ENCODE measurements at regions not wholly inside any gene's neighbourhood (a gene's known extent, or its start where the extent isn't known, plus 50 kb on each side); places are given as distances from the start of the nearest gene placed in this dataset.
"Not testable (repeated sequence)": the region's sequence is repeated elsewhere in the genome, so short reads cannot be mapped to it uniquely, and the experiment has no call there.

DNA sequence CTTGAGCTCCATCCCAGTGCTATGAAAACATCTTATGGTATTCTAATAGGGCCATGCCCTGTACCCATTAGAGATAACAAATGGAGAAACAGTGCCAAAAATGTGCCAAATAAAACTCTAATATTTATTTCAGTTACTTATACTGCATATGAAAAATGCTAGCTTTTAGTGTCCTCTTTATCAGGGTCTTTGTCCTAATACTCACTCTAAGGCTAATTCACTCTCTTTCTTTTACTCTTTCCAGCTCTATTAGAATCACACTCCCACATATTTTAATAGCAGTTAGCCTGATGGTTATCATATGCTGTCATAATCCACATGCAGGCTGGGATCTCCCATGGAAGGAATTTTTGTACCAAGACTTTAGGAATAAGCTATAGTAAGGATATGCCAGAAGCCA, 408.4 kb downstream of the ETV1 start:
- DNase-seq (ENCODE audit: low read depth) = no peak

DNA sequence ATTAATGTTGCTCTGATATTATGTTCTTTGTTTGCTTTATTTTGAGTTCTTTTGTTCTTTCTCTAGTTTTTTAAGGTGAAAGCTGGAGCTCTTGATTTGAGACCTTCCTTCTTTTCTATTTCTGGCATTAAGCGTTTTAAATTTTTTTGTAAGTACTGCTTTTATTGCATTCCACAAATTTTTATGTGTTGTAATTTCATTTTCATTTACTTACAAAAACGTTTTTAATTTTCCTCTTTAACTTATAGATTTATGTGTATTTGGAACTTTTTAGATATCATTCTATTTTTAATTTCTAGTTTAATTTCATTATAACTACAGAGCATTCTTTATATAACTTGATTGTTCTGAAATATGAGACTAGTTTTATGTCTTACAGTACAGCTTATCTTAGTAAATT, 395.6 kb downstream of the ETV1 start:
- DNase-seq (ENCODE audit: low read depth) = no peak

- DNase-seq (ENCODE audit: low read depth) = no peak
Measured at GRCh38 chr7:13602036-13602435, 387.4 kb downstream of the ETV1 start.

- DNase-seq (ENCODE audit: low read depth) = no peak
Measured at GRCh38 chr7:13603016-13603415, 386.4 kb downstream of the ETV1 start.

DNA sequence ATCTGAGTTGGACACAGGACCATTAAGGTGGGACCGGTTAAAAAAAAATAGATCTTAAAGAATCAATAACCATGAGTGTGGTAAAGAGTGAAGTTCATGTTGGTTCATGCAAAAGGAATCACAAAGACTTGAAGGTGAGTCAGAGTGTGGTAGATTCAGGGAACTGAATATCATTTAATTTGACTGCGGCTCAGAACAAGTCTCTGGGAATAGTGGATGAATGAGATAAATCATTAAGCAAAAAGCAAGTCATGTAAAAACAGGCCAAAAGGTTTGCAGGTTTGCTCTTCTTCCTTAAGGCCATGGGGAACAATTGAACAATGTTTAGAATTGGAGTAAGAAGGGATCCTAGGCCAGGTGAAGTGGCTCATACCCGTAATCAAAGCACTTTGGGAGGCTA, 385.8 kb downstream of the ETV1 start:
- no peak for DNase-seq (ENCODE audit: low read depth)

DNA sequence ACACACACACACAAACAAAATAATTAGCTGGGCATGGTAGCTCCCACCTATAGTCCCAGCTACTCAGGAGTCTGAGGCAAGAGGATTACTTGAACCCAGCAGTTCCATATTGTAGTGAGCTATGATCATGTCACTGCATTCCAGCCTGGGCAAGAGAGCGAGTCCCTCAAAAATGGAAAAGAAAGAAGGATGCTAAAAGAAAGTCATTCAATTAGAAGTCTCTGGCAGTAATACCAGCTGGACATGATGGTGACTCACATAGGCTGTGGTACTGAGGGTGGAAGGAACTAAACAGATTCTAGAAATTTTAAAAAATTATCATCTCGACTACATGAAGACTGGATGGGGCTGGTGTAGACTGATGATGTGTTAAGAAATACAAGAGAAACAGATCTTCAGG, 385.3 kb downstream of the ETV1 start:
- no peak for DNase-seq (ENCODE audit: low read depth)

DNA sequence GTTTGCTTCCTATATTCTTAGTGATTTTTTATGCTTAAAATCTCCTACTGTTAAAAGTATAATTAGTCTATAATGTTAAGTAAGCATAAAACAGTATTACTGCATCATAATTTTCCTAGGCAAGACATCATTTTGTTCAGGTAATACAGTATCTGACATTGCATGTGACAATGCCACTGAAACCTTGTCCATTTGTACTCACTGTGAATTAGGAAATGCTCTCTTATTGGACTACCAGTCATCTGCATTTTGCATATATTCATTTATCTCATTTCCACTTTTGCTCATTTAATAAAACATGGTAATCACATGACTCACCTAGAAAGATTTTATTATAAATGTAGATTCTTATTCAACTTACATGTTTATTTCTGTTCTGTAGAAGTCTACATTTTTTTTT, 379.1 kb downstream of the ETV1 start:
- DNase-seq (ENCODE audit: low read depth) = no peak

GRCh38 chr7:13615679-13616078, 373.8 kb downstream of the ETV1 start:
- DNase-seq (ENCODE audit: low read depth) = no peak

- DNase-seq (ENCODE audit: low read depth) = no peak
Measured at GRCh38 chr7:13627455-13627854, 362.0 kb downstream of the ETV1 start.

DNA sequence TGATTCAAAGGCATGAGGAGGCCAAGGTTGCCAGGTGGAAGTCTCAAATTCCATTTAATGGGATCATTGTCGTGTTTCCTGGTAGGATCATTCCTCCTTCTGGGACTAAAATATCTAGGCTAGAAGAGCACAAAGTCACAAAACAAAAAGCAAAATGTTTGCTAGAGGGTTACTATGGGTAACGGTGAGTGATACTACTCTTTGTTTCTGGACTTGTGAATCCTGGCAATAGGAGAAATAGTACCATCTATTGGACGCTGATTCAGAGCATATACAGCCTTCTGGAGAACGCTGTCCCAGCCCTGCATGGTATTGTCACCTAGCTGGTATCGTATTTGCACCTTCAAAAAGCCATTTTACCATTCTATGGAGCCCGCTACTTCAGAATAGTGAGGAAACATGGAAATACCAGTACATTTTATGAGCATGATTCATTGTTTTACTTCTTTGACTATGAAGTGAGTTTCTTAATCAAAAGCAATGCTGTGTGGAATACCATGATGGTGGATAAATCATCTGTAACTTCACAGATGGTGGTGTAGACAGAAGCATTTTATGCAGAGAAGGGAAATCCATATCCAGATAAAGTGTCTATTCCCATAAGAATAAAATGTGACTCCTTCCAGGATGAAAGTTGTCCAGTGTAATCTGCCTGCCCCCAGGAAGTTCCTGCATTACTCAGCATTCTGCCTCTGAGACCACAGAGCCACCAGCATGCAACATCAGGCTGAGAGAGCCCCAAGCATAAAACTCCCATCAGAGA, 361.0 kb downstream of the ETV1 start:
- peak; percentile 2 for DNase-seq (ENCODE audit: low read depth)

DNA sequence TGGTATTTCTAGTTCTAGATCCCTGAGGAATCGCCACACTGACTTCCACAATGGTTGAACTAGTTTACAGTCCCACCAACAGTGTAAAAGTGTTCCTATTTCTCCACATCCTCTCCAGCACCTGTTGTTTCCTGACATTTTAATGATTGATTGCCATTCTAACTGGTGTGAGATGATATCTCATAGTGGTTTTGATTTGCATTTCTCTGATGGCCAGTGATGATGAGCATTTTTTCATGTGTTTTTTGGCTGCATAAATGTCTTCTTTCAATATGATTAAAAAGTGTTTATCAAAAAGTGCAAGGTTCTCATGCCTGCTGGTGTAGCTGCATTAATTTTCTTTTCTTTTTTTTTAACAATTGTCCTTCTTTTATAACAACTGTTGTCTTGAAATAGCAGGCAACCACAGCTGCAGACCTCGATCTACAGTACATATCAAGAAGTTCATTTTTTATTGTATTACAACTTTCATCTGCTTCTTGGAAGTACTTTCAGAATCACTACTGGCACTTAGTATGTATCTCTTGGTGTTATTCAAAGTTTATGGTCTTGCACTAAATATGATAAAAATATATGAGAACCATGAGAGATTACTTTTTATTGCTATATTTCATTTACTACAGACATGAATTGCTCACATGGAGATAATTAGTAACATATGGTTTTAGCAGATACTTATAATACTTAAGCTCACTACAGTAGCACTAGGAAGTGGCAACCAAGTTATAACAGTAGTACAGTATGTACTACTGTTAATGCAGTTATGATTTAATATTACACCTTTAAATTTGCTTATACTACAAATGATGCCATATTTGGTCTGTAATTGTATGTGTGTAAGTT, 358.0 kb downstream of the ETV1 start:
- not testable (repeated sequence) for DNase-seq (ENCODE audit: low read depth)

DNA sequence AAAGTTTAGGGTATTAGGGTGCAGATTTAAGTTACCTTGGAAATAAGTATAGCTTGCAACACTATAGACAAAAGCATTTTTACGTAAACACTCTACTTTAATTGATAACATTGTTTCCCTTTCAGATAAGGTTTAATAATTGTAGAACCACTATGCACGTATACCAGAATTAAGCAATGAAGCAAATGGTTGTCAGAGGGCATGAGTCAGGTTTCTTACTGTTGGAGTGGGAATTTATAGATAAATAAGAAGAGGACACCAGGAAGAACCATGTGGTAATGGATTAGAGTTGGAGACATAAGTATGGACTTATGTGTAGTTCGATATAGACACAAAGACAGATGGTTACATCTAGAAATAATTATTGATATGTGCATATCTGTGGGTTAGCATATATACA, 355.6 kb downstream of the ETV1 start:
- DNase-seq (ENCODE audit: low read depth) = no peak

DNA sequence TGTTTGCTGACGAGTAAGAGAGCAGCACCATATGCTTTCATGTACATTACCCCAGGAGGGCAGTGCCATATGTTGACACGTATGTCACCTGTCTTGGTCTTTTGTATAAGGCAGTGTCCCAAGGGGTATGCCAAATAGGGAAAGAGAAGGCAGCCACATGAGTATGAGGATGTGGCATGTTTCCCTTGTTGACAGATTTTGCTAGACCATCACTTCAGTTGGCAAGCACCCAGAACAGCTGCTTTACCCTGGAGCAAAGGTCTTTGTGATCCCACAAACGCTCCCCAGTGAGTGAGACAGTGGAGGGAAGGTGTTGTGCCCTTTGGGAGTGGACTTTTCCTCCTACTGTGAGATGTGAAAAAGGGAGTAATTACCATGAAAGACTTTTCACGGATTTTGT, 350.1 kb downstream of the ETV1 start:
- no peak for DNase-seq (ENCODE audit: low read depth)

DNA sequence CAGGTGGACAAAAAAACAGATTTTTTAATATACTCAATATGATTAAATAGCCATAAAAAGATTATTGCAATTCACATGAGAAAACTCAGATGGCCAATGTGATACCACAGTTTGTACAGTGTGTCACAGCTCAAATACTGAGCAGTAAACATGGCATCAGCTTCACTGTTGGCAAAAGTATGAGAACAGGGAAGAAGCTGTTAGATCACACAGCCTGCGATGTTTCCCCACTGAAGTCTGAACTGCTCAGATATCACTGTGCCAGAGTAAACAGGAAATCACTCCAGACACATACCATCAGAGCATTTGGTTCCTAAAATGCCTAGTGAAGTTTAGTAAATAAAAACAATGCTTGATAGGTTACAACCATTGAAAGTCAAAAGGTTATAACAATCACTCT, 347.8 kb downstream of the ETV1 start:
- DNase-seq (ENCODE audit: low read depth) = no peak

- no peak for DNase-seq (ENCODE audit: low read depth)
Measured at GRCh38 chr7:13651167-13651566, 338.3 kb downstream of the ETV1 start.

DNA sequence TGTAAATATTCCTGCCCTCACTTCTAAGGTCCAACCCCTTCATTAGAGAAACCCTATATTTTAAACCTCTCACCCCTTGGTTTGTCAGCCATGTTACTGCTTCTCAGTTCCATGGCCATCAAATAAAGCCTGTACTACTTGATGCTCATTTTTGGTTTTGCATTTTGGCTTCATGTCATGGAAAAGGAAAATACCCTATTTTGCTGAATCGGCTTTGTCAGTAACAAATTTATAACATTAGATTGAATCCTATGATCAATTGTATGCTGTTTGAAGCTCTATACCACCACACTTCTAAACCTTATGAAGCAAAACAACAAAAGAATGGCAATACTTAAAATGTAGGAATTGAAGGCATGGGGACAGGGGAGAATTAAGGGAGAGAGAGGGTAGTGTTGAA, 333.1 kb downstream of the ETV1 start:
- no peak for DNase-seq (ENCODE audit: low read depth)

DNA sequence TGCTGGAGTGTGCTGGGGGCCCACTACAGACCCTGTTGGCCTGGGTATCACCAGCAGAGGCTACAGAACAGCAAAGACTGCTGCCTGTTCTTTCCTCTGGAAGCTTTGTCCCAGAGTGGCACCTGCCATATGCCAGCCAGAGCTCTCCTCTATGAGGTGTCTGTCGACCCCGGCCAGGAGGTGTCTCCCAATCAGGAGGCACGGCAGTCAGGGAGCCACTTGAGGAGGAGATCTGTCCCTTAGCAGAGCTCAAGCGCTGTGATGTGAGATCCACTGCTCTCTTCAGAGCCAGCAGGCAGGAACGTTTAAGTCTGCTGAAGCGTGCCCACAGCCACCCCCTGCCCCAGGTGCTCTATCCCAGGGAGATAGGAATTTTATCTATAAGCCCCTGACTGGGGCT, 316.2 kb downstream of the ETV1 start:
- DNase-seq (ENCODE audit: low read depth) = no peak

- no peak for DNase-seq (ENCODE audit: low read depth)
Measured at GRCh38 chr7:13682626-13683025, 306.8 kb downstream of the ETV1 start.

DNA sequence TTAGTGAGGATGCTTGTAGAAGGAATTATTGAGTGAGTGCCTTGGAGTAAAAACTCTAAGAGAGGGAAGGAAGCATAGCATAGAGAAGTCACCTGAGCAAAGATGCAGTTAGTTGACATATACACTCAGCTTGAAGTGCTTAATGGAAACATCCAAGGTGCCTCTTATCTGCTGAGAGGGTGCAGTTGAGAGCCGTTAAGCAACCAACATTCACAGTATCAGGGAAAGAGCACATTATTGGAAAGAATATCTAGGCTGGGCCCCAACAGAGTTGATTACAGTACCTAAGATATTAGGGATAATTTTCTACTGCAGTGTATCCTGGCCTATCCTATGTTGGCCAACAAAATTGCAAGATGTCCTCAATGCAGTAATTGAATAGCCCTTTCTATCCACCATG, 302.0 kb downstream of the ETV1 start:
- DNase-seq (ENCODE audit: low read depth) = no peak

- DNase-seq (ENCODE audit: low read depth) = no peak
Measured at GRCh38 chr7:13692548-13692947, 296.9 kb downstream of the ETV1 start.

DNA sequence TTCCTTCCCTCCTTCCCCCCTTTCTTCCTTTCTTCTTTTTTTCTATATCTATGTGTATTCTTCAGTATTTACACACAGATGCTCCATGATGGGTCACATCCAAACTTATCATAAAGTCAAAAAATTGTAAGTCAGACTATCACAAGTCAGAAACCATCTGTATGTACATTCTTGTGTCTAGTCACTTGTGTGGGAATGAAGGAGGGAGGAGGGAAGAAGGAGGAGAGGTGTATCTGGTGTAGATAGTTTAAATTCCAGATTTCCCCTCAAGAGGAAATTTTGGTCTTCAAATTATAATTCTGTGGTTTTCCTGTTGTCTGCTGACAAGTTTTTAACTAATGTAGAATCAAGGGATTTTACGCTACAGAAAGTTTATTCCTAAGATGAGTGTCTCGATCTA, 287.2 kb downstream of the ETV1 start:
- DNase-seq (ENCODE audit: low read depth) = no peak

GRCh38 chr7:13708670-13709069, 280.8 kb downstream of the ETV1 start:
- DNase-seq (ENCODE audit: low read depth) = no peak

DNA sequence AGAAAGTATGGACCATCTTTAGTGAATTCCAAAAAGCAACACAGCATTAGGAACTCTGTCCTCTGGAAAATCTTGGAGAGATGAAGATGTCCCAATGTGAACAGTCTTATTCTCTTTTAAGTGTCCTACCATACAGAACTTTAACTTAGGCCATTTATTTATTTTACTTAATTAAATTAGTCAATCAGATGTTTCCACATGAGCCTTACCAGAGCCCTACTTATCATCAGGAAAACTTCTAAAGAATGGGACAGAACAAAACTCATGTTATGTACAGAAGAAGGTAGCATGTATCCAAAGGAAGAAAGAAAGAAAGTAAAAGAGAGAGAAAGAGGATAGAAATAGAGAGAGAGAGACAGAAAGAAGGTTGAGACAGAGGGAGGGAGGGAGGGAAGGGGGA, 276.4 kb downstream of the ETV1 start:
- no peak for DNase-seq (ENCODE audit: low read depth)

GRCh38 chr7:13715534-13715933, 273.9 kb downstream of the ETV1 start:
- no peak for DNase-seq (ENCODE audit: low read depth)
